ENCODE measurements at regions not wholly inside any gene's neighbourhood (a gene's known extent, or its start where the extent isn't known, plus 50 kb on each side); places are given as distances from the start of the nearest gene placed in this dataset.

- Mint-ChIP-seq H3K4me1 (ENCODE audit: low read depth, unreplicated experiment) (no peaks in the 10 kb centered on the region), H3K4me3 (ENCODE audit: unreplicated experiment) (no peak overlapping the region), H3K27me3 (ENCODE audit: unreplicated experiment) (no peaks in the 10 kb centered on the region), H3K9me3 (ENCODE audit: unreplicated experiment) (no peaks in the 10 kb centered on the region), H3K27ac (ENCODE audit: unreplicated experiment) (no peak overlapping the region), H3K36me3 (ENCODE audit: unreplicated experiment) (no peaks in the 10 kb centered on the region)
- no peak for TF ChIP-seq CTCF (IDR thresholded peaks at IDR 0.05; ENCODE audit: partially characterized antibody, unreplicated experiment)
- no peak for DNase-seq
Observed at GRCh38 chr6:103862297-103862696, 997.4 kb downstream of the HACE1 start.

- H3K27me3 Mint-ChIP-seq (ENCODE audit: unreplicated experiment) = no peaks in the 10 kb centered on the region
- no peaks in the 10 kb centered on the region for H3K9me3 Mint-ChIP-seq (ENCODE audit: unreplicated experiment)
- no peak overlapping the region for H3K27ac Mint-ChIP-seq (ENCODE audit: unreplicated experiment)
- no peaks in the 10 kb centered on the region for H3K4me1 Mint-ChIP-seq (ENCODE audit: low read depth, unreplicated experiment)
- no peak for TF ChIP-seq CTCF (IDR thresholded peaks at IDR 0.05; ENCODE audit: partially characterized antibody, unreplicated experiment)
- no peak overlapping the region for H3K4me3 Mint-ChIP-seq (ENCODE audit: unreplicated experiment)
- no peak for DNase-seq
- no peaks in the 10 kb centered on the region for H3K36me3 Mint-ChIP-seq (ENCODE audit: unreplicated experiment)
Observed at GRCh38 chr6:103858003-103858402, 1001.7 kb downstream of the HACE1 start.

GRCh38 chr6:103855750-103856149 is 1004.0 kb downstream of the HACE1 start:
- H3K27me3 Mint-ChIP-seq (ENCODE audit: unreplicated experiment) = no peaks in the 10 kb centered on the region
- no peak for TF ChIP-seq CTCF (IDR thresholded peaks at IDR 0.05; ENCODE audit: partially characterized antibody, unreplicated experiment)
- no peaks in the 10 kb centered on the region for H3K9me3 Mint-ChIP-seq (ENCODE audit: unreplicated experiment)
- H3K4me1 Mint-ChIP-seq (ENCODE audit: low read depth, unreplicated experiment) = no peaks in the 10 kb centered on the region
- no peak for DNase-seq
- no peak overlapping the region for H3K4me3 Mint-ChIP-seq (ENCODE audit: unreplicated experiment)
- no peak overlapping the region for H3K27ac Mint-ChIP-seq (ENCODE audit: unreplicated experiment)
- no peaks in the 10 kb centered on the region for H3K36me3 Mint-ChIP-seq (ENCODE audit: unreplicated experiment)

GRCh38 chr6:103854059-103854458 is 1005.7 kb downstream of the HACE1 start:
- TF ChIP-seq CTCF (IDR thresholded peaks at IDR 0.05; ENCODE audit: partially characterized antibody, unreplicated experiment) = no peak
- DNase-seq = no peak
- H3K27ac Mint-ChIP-seq (ENCODE audit: unreplicated experiment) = no peak overlapping the region
- H3K4me3 Mint-ChIP-seq (ENCODE audit: unreplicated experiment) = no peak overlapping the region
- H3K4me1 Mint-ChIP-seq (ENCODE audit: low read depth, unreplicated experiment) = no peaks in the 10 kb centered on the region
- H3K36me3 Mint-ChIP-seq (ENCODE audit: unreplicated experiment) = no peaks in the 10 kb centered on the region
- no peaks in the 10 kb centered on the region for H3K9me3 Mint-ChIP-seq (ENCODE audit: unreplicated experiment)
- no peaks in the 10 kb centered on the region for H3K27me3 Mint-ChIP-seq (ENCODE audit: unreplicated experiment)

GRCh38 chr6:103838457-103838856 is 1021.3 kb downstream of the HACE1 start:
- no peaks in the 10 kb centered on the region for H3K9me3 Mint-ChIP-seq (ENCODE audit: unreplicated experiment)
- H3K4me3 Mint-ChIP-seq (ENCODE audit: unreplicated experiment) = no peak overlapping the region
- no peaks in the 10 kb centered on the region for H3K27me3 Mint-ChIP-seq (ENCODE audit: unreplicated experiment)
- no peak for TF ChIP-seq CTCF (IDR thresholded peaks at IDR 0.05; ENCODE audit: partially characterized antibody, unreplicated experiment)
- H3K27ac Mint-ChIP-seq (ENCODE audit: unreplicated experiment) = no peak overlapping the region
- H3K4me1 Mint-ChIP-seq (ENCODE audit: low read depth, unreplicated experiment) = no peaks in the 10 kb centered on the region
- DNase-seq = no peak
- H3K36me3 Mint-ChIP-seq (ENCODE audit: unreplicated experiment) = no peaks in the 10 kb centered on the region

Measured in glutamatergic neuron (in vitro differentiated cells).